ENCODE measurements at regions not wholly inside any gene's neighbourhood (a gene's known extent, or its start where the extent isn't known, plus 50 kb on each side); places are given as distances from the start of the nearest gene placed in this dataset.

- TF ChIP-seq CTCF (IDR thresholded peaks at IDR 0.05) (no peak), ZFX (IDR thresholded peaks at IDR 0.05; ENCODE audit: borderline replicate concordance) (no peak)
Measured at GRCh38 chr2:71877636-71878035, 270.0 kb downstream of the CYP26B1 start.
